ENCODE measurements at regions not wholly inside any gene's neighbourhood (a gene's known extent, or its start where the extent isn't known, plus 50 kb on each side); places are given as distances from the start of the nearest gene placed in this dataset.

DNA sequence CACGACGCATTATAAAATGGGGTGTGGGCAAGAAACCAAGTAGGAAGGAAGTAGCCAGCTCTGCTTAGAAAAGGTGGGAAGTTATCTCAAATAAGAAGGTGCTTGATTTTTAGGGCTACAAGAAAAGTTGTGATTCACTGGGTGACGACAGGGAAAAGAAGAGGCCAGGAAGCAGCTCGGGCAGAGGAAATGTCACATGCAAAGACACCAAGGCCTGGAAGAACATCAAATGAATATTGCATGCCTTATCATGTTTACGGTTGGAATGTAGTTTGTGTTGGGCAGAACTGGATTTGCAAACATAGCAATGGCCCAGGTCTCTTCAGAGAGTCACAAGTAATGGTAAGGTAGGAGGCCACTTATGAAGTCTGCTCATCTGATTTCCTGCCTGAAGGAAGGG, 610.6 kb downstream of the IRS1 start:
- TF ChIP-seq, protein P1, sequence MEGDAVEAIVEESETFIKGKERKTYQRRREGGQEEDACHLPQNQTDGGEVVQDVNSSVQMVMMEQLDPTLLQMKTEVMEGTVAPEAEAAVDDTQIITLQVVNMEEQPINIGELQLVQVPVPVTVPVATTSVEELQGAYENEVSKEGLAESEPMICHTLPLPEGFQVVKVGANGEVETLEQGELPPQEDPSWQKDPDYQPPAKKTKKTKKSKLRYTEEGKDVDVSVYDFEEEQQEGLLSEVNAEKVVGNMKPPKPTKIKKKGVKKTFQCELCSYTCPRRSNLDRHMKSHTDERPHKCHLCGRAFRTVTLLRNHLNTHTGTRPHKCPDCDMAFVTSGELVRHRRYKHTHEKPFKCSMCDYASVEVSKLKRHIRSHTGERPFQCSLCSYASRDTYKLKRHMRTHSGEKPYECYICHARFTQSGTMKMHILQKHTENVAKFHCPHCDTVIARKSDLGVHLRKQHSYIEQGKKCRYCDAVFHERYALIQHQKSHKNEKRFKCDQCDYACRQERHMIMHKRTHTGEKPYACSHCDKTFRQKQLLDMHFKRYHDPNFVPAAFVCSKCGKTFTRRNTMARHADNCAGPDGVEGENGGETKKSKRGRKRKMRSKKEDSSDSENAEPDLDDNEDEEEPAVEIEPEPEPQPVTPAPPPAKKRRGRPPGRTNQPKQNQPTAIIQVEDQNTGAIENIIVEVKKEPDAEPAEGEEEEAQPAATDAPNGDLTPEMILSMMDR (tag by site-specific recombination; IDR thresholded peaks at IDR 0.05), result no peak
- TF ChIP-seq ZNF274 (IDR thresholded peaks at IDR 0.05; ENCODE audit: low read length), result no peak
- TF ChIP-seq ZNF274 (tag by site-specific recombination; IDR thresholded peaks at IDR 0.05; ENCODE audit: borderline replicate concordance), result no peak
- TF ChIP-seq, protein P2, sequence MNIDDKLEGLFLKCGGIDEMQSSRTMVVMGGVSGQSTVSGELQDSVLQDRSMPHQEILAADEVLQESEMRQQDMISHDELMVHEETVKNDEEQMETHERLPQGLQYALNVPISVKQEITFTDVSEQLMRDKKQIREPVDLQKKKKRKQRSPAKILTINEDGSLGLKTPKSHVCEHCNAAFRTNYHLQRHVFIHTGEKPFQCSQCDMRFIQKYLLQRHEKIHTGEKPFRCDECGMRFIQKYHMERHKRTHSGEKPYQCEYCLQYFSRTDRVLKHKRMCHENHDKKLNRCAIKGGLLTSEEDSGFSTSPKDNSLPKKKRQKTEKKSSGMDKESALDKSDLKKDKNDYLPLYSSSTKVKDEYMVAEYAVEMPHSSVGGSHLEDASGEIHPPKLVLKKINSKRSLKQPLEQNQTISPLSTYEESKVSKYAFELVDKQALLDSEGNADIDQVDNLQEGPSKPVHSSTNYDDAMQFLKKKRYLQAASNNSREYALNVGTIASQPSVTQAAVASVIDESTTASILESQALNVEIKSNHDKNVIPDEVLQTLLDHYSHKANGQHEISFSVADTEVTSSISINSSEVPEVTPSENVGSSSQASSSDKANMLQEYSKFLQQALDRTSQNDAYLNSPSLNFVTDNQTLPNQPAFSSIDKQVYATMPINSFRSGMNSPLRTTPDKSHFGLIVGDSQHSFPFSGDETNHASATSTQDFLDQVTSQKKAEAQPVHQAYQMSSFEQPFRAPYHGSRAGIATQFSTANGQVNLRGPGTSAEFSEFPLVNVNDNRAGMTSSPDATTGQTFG (tag by site-specific recombination; IDR thresholded peaks at IDR 0.05; ENCODE audit: borderline replicate concordance), result no peak
- TF ChIP-seq TCF7L2 (IDR thresholded peaks at IDR 0.05; ENCODE audit: borderline replicate concordance, low read depth, low read length), result no peak
- no peak for TF ChIP-seq ZNF621 (tag by site-specific recombination; IDR thresholded peaks at IDR 0.05)
- no peak for TF ChIP-seq ZNF624 (tag by site-specific recombination; IDR thresholded peaks at IDR 0.05)
- TF ChIP-seq MYNN (tag by site-specific recombination; IDR thresholded peaks at IDR 0.05; ENCODE audit: borderline replicate concordance), result no peak
- no peak for TF ChIP-seq ZNF175 (tag by site-specific recombination; IDR thresholded peaks at IDR 0.05)
- no peak for TF ChIP-seq ZSCAN30 (tag by site-specific recombination; IDR thresholded peaks at IDR 0.05)
- TF ChIP-seq YY1 (tag by site-specific recombination; IDR thresholded peaks at IDR 0.05), result no peak
- no peak for TF ChIP-seq ZBTB7A (tag by site-specific recombination; IDR thresholded peaks at IDR 0.05; ENCODE audit: low read depth)
